Lung (tissue), 11 donors: ENCODE measurements at regions not wholly inside any gene's neighbourhood (a gene's known extent, or its start where the extent isn't known, plus 50 kb on each side); places are given as distances from the start of the nearest gene placed in this dataset.

Experiments
- ATAC-seq: fragments of 200-7000 bp; cut with Tn5 transposase; one replicate; pipeline ENCODE4 v1.9.1; 2020; ENCODE audit warnings: moderate number of reproducible peaks; ENCODE audit not compliant: insufficient read depth, low FRiP score
- DNase-seq, 3 donors: peaks; one replicate each; pipeline ENCODE4 v3.0.0-alpha.2; 2013 to 2017
- H3K27ac ChIP-seq, 2 donors: one replicate each; pipeline ENCODE4 v1.5.1; 2013; ENCODE audit warnings: mild to moderate bottlenecking in 2 of 2, moderate library complexity in 2 of 2, control low read depth in 1 of 2, inconsistent platforms in 1 of 2, low read depth in 1 of 2, low read length in 1 of 2
- H3K27me3 ChIP-seq, 3 donors: one replicate each; pipeline ENCODE4 v1.5.1; 2013; ENCODE audit warnings: low read length in 2 of 3; ENCODE audit not compliant: control insufficient read depth in 3 of 3, insufficient read depth in 3 of 3
- H3K36me3 ChIP-seq, 4 donors: one replicate each; pipeline ENCODE4 v1.5.1; 2013; ENCODE audit warnings: low read length in 4 of 4, mild to moderate bottlenecking in 1 of 4, moderate library complexity in 1 of 4; ENCODE audit not compliant: control insufficient read depth in 4 of 4, insufficient read depth in 4 of 4
- H3K4me1 ChIP-seq, 5 donors: one replicate each; pipeline ENCODE4 v1.5.1; 2013; ENCODE audit warnings: low read length in 5 of 5, mild to moderate bottlenecking in 2 of 5, moderate library complexity in 1 of 5; ENCODE audit not compliant: control insufficient read depth in 5 of 5, insufficient read depth in 5 of 5
- H3K4me3 ChIP-seq: one replicate; pipeline ENCODE4 v1.5.1; 2013; ENCODE audit warnings: mild to moderate bottlenecking, control low read depth, moderate library complexity
- H3K9ac ChIP-seq, 2 donors: one replicate each; pipeline ENCODE4 v1.5.1; 2013; ENCODE audit warnings: low read length in 2 of 2, control low read depth in 1 of 2; ENCODE audit not compliant: insufficient read depth in 1 of 2
- H3K9me3 ChIP-seq, 4 donors: one replicate each; pipeline ENCODE4 v1.5.1; 2013; ENCODE audit warnings: low read length in 3 of 4, mild to moderate bottlenecking in 1 of 4, moderate library complexity in 1 of 4; ENCODE audit not compliant: control insufficient read depth in 4 of 4, insufficient read depth in 3 of 4
- WGBS, 2 donors: extraction: QIAGEN DNeasy Blood & Tissue Kit; methylation state at CpG; one replicate each; pipeline ENCODE4 v1.1.7; 2013; 5-methylcytosine and 5-hydroxymethylcytosine counted together
- TF ChIP-seq, protein P1 (sequence below): IDR thresholded peaks from 2 replicates; pipeline ENCODE4 v1.5.1; 2012; ENCODE audit warnings: mild to moderate bottlenecking; ENCODE audit errors: control extremely low read depth, extremely low read depth
- donor health status: control.
- donor health status: control.
- donor health status: Bipolar disorder and iron deficiency.
- donor health status: healthy.
- donor health status: DM: yes; HTN: yes; CAD: no.

DNA sequence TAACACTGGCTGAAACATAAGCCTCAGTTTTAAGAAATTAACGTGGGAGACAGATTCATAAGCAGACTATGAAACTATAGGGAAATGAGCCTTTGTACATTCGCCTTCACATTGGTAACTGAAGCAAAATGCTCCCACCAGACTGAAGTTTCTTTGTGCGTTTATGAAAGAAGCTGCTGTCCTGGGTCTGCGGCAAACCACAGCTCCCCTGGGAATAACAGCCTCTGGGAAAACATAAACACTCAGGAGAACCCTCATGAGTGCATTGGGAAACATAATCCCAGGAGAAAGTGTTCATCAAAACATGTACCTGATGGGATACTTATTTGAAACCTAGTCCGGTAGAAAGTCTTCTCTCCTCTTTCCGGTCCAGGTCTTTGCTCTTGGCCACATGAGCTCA lies 193.1 kb upstream of the LARGE1 start:
- TF ChIP-seq, protein P1, sequence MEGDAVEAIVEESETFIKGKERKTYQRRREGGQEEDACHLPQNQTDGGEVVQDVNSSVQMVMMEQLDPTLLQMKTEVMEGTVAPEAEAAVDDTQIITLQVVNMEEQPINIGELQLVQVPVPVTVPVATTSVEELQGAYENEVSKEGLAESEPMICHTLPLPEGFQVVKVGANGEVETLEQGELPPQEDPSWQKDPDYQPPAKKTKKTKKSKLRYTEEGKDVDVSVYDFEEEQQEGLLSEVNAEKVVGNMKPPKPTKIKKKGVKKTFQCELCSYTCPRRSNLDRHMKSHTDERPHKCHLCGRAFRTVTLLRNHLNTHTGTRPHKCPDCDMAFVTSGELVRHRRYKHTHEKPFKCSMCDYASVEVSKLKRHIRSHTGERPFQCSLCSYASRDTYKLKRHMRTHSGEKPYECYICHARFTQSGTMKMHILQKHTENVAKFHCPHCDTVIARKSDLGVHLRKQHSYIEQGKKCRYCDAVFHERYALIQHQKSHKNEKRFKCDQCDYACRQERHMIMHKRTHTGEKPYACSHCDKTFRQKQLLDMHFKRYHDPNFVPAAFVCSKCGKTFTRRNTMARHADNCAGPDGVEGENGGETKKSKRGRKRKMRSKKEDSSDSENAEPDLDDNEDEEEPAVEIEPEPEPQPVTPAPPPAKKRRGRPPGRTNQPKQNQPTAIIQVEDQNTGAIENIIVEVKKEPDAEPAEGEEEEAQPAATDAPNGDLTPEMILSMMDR = no peak
- no peaks in the 10 kb centered on the region for H3K27me3 ChIP-seq
- no peak overlapping the region for H3K4me3 ChIP-seq
- H3K4me1 ChIP-seq = no peaks in the 10 kb centered on the region
- 83 to 85% methylated on average over 6 of the region's 6 CpGs for WGBS, 2 donors
- no peak overlapping the region for H3K9ac ChIP-seq
- ATAC-seq (no peak), DNase-seq (no peak)
- no peak overlapping the region for H3K27ac ChIP-seq
- H3K36me3 ChIP-seq = no peaks in the 10 kb centered on the region
- H3K9me3 ChIP-seq = no peaks in the 10 kb centered on the region

DNA sequence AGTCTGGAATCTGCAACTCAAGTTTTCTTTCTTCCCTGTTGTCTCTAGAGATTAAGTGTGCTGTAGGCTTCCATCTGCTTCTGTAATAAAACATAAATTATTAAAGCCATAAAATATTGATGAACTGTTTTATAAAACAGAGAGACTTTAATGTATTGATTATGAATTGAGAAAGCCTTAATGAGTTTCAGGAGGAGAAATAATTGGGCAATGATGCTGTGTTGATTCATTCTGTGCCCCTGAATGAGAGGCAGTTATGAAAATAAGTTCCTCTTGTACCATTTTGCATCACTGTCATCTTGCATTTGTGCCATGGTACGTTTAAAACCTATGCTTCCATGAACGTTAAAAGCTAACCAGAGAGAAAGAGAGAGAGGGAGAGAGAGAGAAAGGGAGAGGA lies 194.1 kb upstream of the LARGE1 start:
- Histone ChIP-seq H3K9me3 (no peaks in the 10 kb centered on the region), H3K4me1 (no peaks in the 10 kb centered on the region), H3K9ac (no peak overlapping the region), H3K4me3 (no peak overlapping the region), H3K36me3 (no peaks in the 10 kb centered on the region), H3K27me3 (no peaks in the 10 kb centered on the region), H3K27ac (no peak overlapping the region)
- TF ChIP-seq, protein P1 = no peak
- no peak for ATAC-seq
- DNase-seq = no peak
- WGBS, 2 donors = 60 to 76% methylated on average over 2 of the region's 2 CpGs

DNA sequence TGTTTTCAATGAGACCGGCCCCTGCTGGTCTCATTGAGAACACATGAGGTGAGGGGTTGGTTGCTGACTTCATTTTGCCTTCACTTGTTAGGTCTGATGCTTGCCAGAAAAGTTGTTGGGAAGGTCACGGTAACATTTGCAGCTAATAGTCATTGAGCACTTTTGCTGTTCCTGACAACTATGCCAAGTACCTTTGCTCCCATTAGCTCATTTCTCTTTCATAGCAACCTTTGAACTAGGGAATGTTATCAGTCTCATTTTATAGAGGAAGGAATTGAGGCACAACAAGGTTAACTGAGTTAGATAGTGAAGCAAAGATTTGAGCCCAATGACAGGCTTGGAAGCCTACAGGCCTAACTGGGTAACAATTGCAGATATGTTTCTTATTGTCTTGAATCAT lies 195.4 kb upstream of the LARGE1 start:
- H3K9ac ChIP-seq = no peak overlapping the region
- H3K27me3 ChIP-seq = no peaks in the 10 kb centered on the region
- no peaks in the 10 kb centered on the region for H3K4me1 ChIP-seq
- no peak for ATAC-seq
- H3K9me3 ChIP-seq = no peaks in the 10 kb centered on the region
- no peak overlapping the region for H3K27ac ChIP-seq
- H3K4me3 ChIP-seq = no peak overlapping the region
- H3K36me3 ChIP-seq = no peaks in the 10 kb centered on the region
- DNase-seq = no peak
- 83 to 96% methylated on average over 2 of the region's 2 CpGs for WGBS, 2 donors
- TF ChIP-seq, protein P1 = no peak

DNA sequence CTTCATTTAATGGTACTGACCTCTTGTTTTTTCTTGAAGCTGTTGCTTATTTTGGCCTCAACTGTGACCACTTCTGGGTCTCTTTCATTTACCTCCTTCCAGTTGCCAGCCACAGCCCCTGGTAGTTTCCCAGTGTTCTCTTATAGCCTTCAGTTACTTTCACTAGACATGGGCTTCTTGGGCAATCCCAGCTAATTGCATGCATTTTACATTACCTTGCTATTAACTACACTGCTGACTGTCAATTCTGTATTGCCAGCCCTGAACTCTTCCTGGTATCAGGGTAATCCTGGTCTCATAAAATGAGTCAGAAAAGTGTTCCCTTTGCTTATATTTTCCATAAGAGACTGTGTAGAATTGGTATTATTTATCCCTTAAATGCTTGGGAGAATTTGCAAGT lies 195.8 kb upstream of the LARGE1 start:
- H3K36me3 ChIP-seq = no peaks in the 10 kb centered on the region
- no peak for ATAC-seq

More for the DNA sequence above, 195.8 kb upstream of the LARGE1 start:
- no peak overlapping the region for H3K9ac ChIP-seq
- no peak for DNase-seq
- H3K4me1 ChIP-seq = no peaks in the 10 kb centered on the region
- TF ChIP-seq, protein P1 = no peak
- H3K27me3 ChIP-seq = no peaks in the 10 kb centered on the region
- no peak overlapping the region for H3K4me3 ChIP-seq
- no peak overlapping the region for H3K27ac ChIP-seq
- no peaks in the 10 kb centered on the region for H3K9me3 ChIP-seq
